IMR-90 (cell line): ENCODE measurements at regions not wholly inside any gene's neighbourhood (a gene's known extent, or its start where the extent isn't known, plus 50 kb on each side); places are given as distances from the start of the nearest gene placed in this dataset.

Source experiments
- CTCF ChIP-seq: conservative IDR thresholded peaks from 2 replicates; pipeline ENCODE4 v1.5.1; 2012; ENCODE audit warnings: mild to moderate bottlenecking, low read depth, low read length, improper control_type of control experiment
- POLR2A ChIP-seq: IDR thresholded peaks from 2 replicates; pipeline ENCODE4 v1.6.1; 2012; ENCODE audit warnings: mild to moderate bottlenecking, low read depth, low read length
- RAD21 ChIP-seq: IDR thresholded peaks from 2 replicates; pipeline ENCODE4 v1.6.1; 2012; ENCODE audit warnings: low read length, improper control_type of control experiment

GRCh38 chr3:154952553-154952952 lies 127.6 kb upstream of the MME start:
- no peak for TF ChIP-seq CTCF
- no peak for TF ChIP-seq RAD21
- no peak for TF ChIP-seq POLR2A
